Endothelial cell of umbilical vein (primary cell): ENCODE measurements at regions not wholly inside any gene's neighbourhood (a gene's known extent, or its start where the extent isn't known, plus 50 kb on each side); places are given as distances from the start of the nearest gene placed in this dataset.

Experiments
- CTCF ChIP-seq, 2 donors: IDR thresholded peaks; 1 replicate in 1 of 2; 2 replicates in 1 of 2; pipeline ENCODE4 v1.5.1; 2011; ENCODE audit warnings: low read length in 2 of 2, mild to moderate bottlenecking in 2 of 2, moderate library complexity in 2 of 2, control low read depth in 1 of 2, inconsistent platforms in 1 of 2, low read depth in 1 of 2; ENCODE audit not compliant: insufficient read depth in 1 of 2; ENCODE audit errors: extremely low read depth in 1 of 2
- MAX ChIP-seq: IDR thresholded peaks from 2 replicates; pipeline ENCODE4 v1.6.1; 2011; ENCODE audit not compliant: insufficient read depth, insufficient read length
- POLR2A ChIP-seq: IDR thresholded peaks from 2 replicates; pipeline ENCODE4 v1.6.1; 2012; ENCODE audit warnings: low read depth, mild to moderate bottlenecking, control low read depth, low read length

- no peak for TF ChIP-seq CTCF (IDR thresholded peaks at IDR 0.05; ENCODE audit: extremely low read depth in 1 of 2, insufficient read depth in 1 of 2, low read depth in 1 of 2, low read length in 2 of 2)
- TF ChIP-seq POLR2A, result no peak
- TF ChIP-seq MAX, result no peak
Measured at GRCh38 chr12:13547283-13547682, 350.8 kb downstream of the EMP1 start.
